HG03469 (cell line): ENCODE measurements at regions not wholly inside any gene's neighbourhood (a gene's known extent, or its start where the extent isn't known, plus 50 kb on each side); places are given as distances from the start of the nearest gene placed in this dataset.

ENCODE experiments used
- ATAC-seq: cut with Tn5 transposase; IDR thresholded peaks from one replicate; pipeline ENCODE4 v1.9.1; 2021; ENCODE audit warnings: mild to moderate bottlenecking, moderate library complexity, moderate number of reproducible peaks; ENCODE audit not compliant: unreplicated experiment

GRCh38 chr14:62626416-62626815, 418.8 kb downstream of the KCNH5 start:
- ATAC-seq: no peak

- ATAC-seq: no peak
These were observed 416.0 kb downstream of the KCNH5 start for GRCh38 chr14:62629176-62629725.

GRCh38 chr14:62631176-62631575, 414.1 kb downstream of the KCNH5 start:
- no peak for ATAC-seq

GRCh38 chr14:62632771-62633170, 412.5 kb downstream of the KCNH5 start:
- no peak for ATAC-seq

- no peak for ATAC-seq
These were observed 399.6 kb downstream of the KCNH5 start for GRCh38 chr14:62645649-62646048.
